ENCODE measurements at regions not wholly inside any gene's neighbourhood (a gene's known extent, or its start where the extent isn't known, plus 50 kb on each side); places are given as distances from the start of the nearest gene placed in this dataset.

- TF ChIP-seq POLR2AphosphoS5 (IDR thresholded peaks at IDR 0.05) (no peak), POLR2A (IDR thresholded peaks at IDR 0.05) (no peak), CTCF (IDR thresholded peaks at IDR 0.05) (no peak), EP300 (IDR thresholded peaks at IDR 0.05; ENCODE audit: low read depth) (no peak)
Observed at GRCh38 chr2:15773204-15773603, 167.1 kb upstream of the MYCN start.

Measured in transverse colon (tissue), 4 donors.